ENCODE measurements at regions not wholly inside any gene's neighbourhood (a gene's known extent, or its start where the extent isn't known, plus 50 kb on each side); places are given as distances from the start of the nearest gene placed in this dataset.

DNA sequence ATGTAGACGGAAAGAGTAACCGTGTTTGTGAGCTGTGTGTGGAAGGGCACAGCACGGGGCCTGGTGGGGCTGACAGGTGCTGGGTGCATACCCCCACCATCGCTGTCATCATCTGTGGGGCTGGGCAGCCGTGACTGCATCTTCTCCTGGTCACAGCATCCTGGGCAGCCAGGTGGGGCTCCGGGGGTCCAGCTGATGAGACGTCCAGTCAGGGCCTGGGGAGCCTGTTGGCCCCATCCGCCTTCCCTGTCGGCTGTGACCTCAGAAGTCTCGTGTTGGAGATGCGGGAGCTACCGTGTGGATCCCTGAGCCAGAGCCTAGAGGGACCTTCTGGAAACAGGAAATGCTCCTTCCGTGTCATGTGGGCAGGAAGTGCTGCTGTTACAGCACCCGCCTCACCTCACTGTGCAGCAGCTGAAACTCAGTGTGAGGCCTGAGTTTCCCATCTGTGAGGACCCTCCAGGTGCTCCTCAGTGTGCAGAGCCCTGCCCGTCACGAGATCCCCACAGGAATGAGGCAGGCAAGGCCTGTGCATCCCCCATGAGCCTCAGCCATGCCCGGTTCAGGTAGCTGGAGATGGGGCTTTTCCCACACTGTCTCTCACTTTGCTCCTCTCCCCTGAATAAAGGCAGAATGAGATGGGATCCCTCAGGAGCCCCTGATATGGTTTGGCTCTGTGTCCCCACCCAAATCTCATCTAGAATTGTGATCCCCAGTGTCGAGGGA, 108.7 kb downstream of the ERMARD start:
- H3K27ac ChIP-seq (ENCODE audit: low read depth, low read length) = no peak overlapping the region
- peak; percentile 35 for DNase-seq (ENCODE audit: insufficient read length, low spot score, missing footprints)
- TF ChIP-seq, protein P1, sequence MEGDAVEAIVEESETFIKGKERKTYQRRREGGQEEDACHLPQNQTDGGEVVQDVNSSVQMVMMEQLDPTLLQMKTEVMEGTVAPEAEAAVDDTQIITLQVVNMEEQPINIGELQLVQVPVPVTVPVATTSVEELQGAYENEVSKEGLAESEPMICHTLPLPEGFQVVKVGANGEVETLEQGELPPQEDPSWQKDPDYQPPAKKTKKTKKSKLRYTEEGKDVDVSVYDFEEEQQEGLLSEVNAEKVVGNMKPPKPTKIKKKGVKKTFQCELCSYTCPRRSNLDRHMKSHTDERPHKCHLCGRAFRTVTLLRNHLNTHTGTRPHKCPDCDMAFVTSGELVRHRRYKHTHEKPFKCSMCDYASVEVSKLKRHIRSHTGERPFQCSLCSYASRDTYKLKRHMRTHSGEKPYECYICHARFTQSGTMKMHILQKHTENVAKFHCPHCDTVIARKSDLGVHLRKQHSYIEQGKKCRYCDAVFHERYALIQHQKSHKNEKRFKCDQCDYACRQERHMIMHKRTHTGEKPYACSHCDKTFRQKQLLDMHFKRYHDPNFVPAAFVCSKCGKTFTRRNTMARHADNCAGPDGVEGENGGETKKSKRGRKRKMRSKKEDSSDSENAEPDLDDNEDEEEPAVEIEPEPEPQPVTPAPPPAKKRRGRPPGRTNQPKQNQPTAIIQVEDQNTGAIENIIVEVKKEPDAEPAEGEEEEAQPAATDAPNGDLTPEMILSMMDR (IDR thresholded peaks at IDR 0.05; ENCODE audit: extremely low read depth, low read depth, low read length) = no peak
- H3K4me2 ChIP-seq (ENCODE audit: insufficient read depth, low read length) = no peak overlapping the region
- no peaks in the 10 kb centered on the region for H3K36me3 ChIP-seq (ENCODE audit: insufficient read depth, low read length)
- H3K4me1 ChIP-seq (ENCODE audit: insufficient read depth, low read length) = no peaks in the 10 kb centered on the region
- no peak overlapping the region for H2AFZ ChIP-seq (ENCODE audit: low read length)
- no peaks in the 10 kb centered on the region for H3K79me2 ChIP-seq (ENCODE audit: insufficient read depth, low read length)
- H4K20me1 ChIP-seq (ENCODE audit: insufficient read depth, low read length) = no peaks in the 10 kb centered on the region
- no peaks in the 10 kb centered on the region for H3K9me3 ChIP-seq (ENCODE audit: low read depth, low read length)
- no peaks in the 10 kb centered on the region for H3K27me3 ChIP-seq (ENCODE audit: insufficient read depth, low read length)
- no peak overlapping the region for H3K4me3 ChIP-seq (ENCODE audit: insufficient read depth, low read length)

DNA sequence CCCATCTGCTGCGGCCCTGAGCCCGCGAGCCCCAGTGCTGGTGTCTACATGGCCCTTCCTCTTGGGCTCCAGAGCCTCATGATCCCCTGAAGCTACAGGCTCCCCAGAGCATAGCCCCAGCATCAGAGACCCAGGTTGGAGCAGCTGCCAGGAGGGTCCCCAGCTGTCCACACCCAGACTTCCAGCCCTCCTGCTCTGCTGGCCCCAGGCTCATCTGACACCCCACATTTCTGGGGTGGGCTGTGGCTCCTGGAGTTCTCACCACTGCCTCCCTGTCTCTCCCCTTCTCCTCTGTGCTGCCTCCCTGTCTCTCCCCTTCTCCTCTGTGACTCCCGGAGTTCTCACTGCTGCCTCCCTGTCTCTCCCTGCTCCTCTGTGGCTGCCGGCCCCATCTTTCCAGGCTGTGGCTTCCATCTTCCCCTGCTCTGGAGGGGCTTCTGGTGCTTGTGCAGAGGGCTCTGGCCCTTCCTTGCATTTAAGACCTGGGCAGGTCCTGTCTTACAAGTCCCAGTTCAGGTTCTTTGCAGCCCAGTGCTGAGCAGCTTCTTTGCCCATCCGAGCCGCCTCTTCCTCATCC, 108.1 kb downstream of the ERMARD start:
- Histone ChIP-seq H4K20me1 (ENCODE audit: insufficient read depth, low read length) (no peaks in the 10 kb centered on the region), H3K79me2 (ENCODE audit: insufficient read depth, low read length) (no peaks in the 10 kb centered on the region), H3K4me1 (ENCODE audit: insufficient read depth, low read length) (no peaks in the 10 kb centered on the region), H3K27me3 (ENCODE audit: insufficient read depth, low read length) (no peaks in the 10 kb centered on the region), H3K4me2 (ENCODE audit: insufficient read depth, low read length) (no peak overlapping the region), H2AFZ (ENCODE audit: low read length) (no peak overlapping the region), H3K9me3 (ENCODE audit: low read depth, low read length) (no peaks in the 10 kb centered on the region), H3K4me3 (ENCODE audit: insufficient read depth, low read length) (no peak overlapping the region), H3K36me3 (ENCODE audit: insufficient read depth, low read length) (no peaks in the 10 kb centered on the region), H3K27ac (ENCODE audit: low read depth, low read length) (no peak overlapping the region)
- peak; percentile 35 for DNase-seq (ENCODE audit: insufficient read length, low spot score, missing footprints)
- TF ChIP-seq, protein P1 (IDR thresholded peaks at IDR 0.05; ENCODE audit: extremely low read depth, low read depth, low read length) = no peak

DNA sequence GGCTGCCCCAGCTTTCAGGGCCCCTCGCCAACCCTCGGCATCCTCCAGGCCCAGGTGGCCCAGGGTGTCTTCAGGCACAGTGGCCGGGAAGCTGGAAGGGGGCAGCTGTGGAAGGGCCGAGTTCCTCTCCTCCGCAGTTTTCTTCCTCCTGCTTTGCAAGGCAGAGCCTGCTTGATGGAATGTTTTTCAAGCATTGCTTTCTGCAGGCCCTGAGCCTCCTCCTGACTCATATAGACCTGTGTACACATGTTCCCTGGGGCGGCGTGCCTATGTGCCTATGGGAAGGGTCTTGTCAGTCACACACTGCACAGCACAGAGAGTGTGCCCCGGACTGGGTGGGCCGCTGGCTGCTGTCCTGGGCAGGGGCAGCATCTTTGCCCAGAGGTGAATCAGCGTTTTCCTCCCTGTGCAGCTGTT, 107.5 kb downstream of the ERMARD start:
- TF ChIP-seq, protein P1 (IDR thresholded peaks at IDR 0.05; ENCODE audit: extremely low read depth, low read depth, low read length) = no peak
- Histone ChIP-seq H3K4me2 (ENCODE audit: insufficient read depth, low read length) (no peak overlapping the region), H4K20me1 (ENCODE audit: insufficient read depth, low read length) (no peaks in the 10 kb centered on the region), H3K27me3 (ENCODE audit: insufficient read depth, low read length) (no peaks in the 10 kb centered on the region), H3K27ac (ENCODE audit: low read depth, low read length) (no peak overlapping the region), H3K9me3 (ENCODE audit: low read depth, low read length) (no peaks in the 10 kb centered on the region), H3K4me3 (ENCODE audit: insufficient read depth, low read length) (no peak overlapping the region), H3K36me3 (ENCODE audit: insufficient read depth, low read length) (no peaks in the 10 kb centered on the region), H3K79me2 (ENCODE audit: insufficient read depth, low read length) (no peaks in the 10 kb centered on the region), H3K4me1 (ENCODE audit: insufficient read depth, low read length) (no peaks in the 10 kb centered on the region), H2AFZ (ENCODE audit: low read length) (no peak overlapping the region)
- peak; percentile 71 for DNase-seq (ENCODE audit: insufficient read length, low spot score, missing footprints)

DNA sequence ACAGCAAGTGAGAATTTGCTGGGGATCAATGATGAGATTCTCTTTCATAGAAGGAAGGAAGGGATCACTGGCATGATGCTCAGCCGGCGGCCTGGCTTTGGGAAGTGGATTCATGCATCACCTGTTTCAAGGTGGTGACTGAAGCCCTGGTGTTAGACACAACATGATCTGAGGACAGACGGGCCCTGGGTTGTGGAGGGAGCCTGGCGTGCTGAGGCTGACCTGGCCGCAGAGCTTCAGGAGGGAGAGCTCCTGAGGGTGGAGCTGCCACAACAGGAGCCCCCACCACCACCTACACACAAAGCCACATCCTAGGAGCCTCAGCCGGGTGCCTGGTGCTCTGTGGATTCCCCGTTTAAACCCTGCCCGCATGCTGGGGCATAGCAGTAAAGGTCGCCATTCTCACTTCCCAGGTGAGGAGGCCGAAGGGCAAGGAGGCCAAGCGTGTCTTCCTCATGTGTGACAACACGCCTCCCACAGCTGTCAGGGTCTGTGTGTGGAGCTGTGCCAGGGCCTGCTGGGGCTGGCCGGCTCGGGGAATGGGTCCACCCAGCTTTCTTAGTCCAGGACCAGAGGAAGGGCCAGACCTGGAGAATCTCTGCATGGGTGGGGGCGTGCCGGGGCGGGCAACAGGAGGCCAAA, 107.0 kb downstream of the ERMARD start:
- Histone ChIP-seq H3K4me2 (ENCODE audit: insufficient read depth, low read length) (no peak overlapping the region), H4K20me1 (ENCODE audit: insufficient read depth, low read length) (no peaks in the 10 kb centered on the region), H3K4me1 (ENCODE audit: insufficient read depth, low read length) (no peaks in the 10 kb centered on the region), H3K27me3 (ENCODE audit: insufficient read depth, low read length) (no peaks in the 10 kb centered on the region), H3K4me3 (ENCODE audit: insufficient read depth, low read length) (no peak overlapping the region), H3K79me2 (ENCODE audit: insufficient read depth, low read length) (no peaks in the 10 kb centered on the region), H3K27ac (ENCODE audit: low read depth, low read length) (no peak overlapping the region), H3K9me3 (ENCODE audit: low read depth, low read length) (no peaks in the 10 kb centered on the region), H2AFZ (ENCODE audit: low read length) (no peak overlapping the region), H3K36me3 (ENCODE audit: insufficient read depth, low read length) (no peaks in the 10 kb centered on the region)
- TF ChIP-seq, protein P1 (IDR thresholded peaks at IDR 0.05; ENCODE audit: extremely low read depth, low read depth, low read length) = no peak
- DNase-seq (ENCODE audit: insufficient read length, low spot score, missing footprints) = peak; percentile 17

Data from osteoblast (primary cell).